T-helper 1 cell treated with Interleukin-12 subunit alpha and Interleukin-12 subunit beta and Interleukin-4 antibody, amounts not matched to agents 30 ng/mL and 1 ng/mL, for 36 hours (primary cell): ENCODE measurements at regions not wholly inside any gene's neighbourhood (a gene's known extent, or its start where the extent isn't known, plus 50 kb on each side); places are given as distances from the start of the nearest gene placed in this dataset.
"Not testable (repeated sequence)": the region's sequence is repeated elsewhere in the genome, so short reads cannot be mapped to it uniquely, and the experiment has no call there.

Experiments used
- intact Hi-C: fragments of 100-400 bp; cut with micrococcal nuclease; formaldehyde crosslinking; loops from one replicate; pipeline ENCODE4 v1.15.1; 2024

DNA sequence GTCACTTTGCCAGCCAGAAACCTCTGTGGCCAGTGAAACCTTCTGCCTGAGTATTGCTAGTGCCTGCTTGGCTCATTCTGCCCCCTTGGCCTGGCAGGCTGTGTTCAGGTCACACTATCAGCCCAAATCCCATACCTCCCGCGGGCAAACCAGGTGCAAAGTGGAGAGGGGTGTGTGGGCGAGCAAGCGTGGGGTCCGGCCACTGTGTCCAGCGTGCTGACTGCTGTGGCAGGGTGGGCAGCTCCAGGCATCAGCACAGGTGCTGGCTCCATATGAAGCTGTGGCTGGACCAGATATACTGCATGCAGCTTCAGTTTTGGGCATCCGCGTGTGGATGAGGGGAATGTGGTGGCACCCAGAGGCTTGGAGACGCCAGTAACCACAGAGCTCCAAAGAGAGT is 576.5 kb upstream of the EDIL3 start:
- intact Hi-C loops = no loop called here

DNA sequence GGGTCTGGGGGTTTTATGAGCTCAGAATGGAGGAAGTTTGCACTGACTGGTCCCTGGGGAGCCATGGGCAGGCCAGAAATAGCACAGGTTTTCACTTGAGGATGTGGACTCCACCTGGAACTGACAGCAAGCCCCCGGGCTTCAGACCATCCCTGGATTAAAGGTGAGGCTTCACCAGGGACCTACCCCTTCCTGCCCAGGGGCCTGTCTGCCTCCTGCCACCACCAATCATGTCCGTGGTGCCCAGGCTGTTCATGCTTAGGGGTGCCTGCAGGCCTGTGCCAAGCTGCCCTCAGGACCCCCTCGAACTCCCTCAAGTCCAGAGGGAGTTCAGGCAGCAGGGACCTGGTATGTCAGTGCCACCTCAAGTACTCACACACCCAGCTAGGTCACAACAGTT is 577.2 kb upstream of the EDIL3 start:
- intact Hi-C loops = no loop called here

DNA sequence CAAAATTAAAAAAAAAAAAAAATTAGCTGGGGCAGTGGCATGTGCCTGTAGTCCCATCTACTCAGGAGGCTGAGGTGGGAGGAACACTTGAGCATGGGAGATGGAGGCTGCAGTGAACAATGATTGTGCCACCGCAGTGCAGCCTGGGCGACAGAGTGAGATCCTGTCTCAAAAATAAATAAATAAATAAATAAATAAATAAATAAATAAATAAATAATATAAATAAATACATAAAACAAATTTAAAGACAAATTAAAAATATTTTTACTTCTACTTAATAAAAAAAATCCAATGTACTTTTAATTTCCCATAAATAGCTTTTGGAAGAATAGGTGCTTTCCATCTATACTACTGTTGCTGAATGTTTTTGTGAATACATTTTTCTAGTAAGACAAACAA is 598.4 kb upstream of the EDIL3 start:
- intact Hi-C loops = no loop called here

GRCh38 chr5:84985148-84985547 is 600.5 kb upstream of the EDIL3 start:
- intact Hi-C loops = no loop called here

- intact Hi-C loops = no loop called here
Measured at GRCh38 chr5:84986688-84987087, 602.0 kb upstream of the EDIL3 start.

- intact Hi-C loops = no loop called here
Measured at GRCh38 chr5:85000671-85001070, 616.0 kb upstream of the EDIL3 start.

DNA sequence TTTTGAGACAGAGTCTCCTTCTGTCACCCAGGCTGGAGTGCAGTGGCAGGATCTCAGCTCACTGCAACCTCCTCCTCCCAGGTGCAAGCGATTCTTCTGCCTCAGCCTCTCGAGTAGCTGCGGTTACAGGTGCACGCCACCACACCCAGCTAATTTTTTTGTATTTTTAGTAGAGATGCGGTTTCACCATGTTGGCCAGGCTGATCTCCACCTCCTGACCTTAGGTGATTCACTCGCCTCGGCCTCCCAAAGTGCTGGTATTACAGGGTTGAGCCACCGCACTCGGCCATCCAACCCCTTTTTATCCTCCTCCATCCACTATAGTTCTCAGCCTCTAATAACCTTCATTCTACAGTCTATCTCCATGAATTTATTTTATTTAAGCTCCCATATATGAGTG is 617.3 kb upstream of the EDIL3 start:
- intact Hi-C loops = not testable (repeated sequence)

- intact Hi-C loops = no loop called here
Measured at GRCh38 chr5:85010014-85010562, 625.4 kb upstream of the EDIL3 start.

DNA sequence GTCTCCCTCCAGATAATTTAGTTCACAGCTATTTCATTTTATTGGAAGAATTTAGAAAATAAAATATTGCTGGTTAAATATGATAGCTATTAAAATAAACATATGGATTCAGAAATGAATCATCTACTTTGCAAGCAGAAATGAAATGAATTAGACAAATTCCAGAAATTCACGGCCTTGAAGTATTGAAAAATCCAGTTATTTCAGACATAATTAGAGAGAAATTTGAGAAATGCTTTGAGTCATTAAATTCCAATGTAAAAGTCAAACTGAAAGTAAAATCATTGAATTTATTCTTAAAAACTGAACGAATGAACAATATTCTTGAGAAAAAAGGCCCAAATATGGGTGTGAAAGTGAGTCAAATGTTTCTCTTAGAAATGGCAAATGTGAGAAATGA is 632.6 kb upstream of the EDIL3 start:
- intact Hi-C loops = no loop called here

GRCh38 chr5:85030316-85031084 is 645.8 kb upstream of the EDIL3 start:
- intact Hi-C loops = no loop called here

GRCh38 chr5:85049020-85049419 is 664.3 kb upstream of the EDIL3 start:
- intact Hi-C loops = loop anchor here (10.0 kb wide), 1 partner anchor 1334 kb away; no protein-coding TSS in a partner anchor

GRCh38 chr5:85052826-85053225 is 668.1 kb upstream of the EDIL3 start:
- intact Hi-C loops = no loop called here

DNA sequence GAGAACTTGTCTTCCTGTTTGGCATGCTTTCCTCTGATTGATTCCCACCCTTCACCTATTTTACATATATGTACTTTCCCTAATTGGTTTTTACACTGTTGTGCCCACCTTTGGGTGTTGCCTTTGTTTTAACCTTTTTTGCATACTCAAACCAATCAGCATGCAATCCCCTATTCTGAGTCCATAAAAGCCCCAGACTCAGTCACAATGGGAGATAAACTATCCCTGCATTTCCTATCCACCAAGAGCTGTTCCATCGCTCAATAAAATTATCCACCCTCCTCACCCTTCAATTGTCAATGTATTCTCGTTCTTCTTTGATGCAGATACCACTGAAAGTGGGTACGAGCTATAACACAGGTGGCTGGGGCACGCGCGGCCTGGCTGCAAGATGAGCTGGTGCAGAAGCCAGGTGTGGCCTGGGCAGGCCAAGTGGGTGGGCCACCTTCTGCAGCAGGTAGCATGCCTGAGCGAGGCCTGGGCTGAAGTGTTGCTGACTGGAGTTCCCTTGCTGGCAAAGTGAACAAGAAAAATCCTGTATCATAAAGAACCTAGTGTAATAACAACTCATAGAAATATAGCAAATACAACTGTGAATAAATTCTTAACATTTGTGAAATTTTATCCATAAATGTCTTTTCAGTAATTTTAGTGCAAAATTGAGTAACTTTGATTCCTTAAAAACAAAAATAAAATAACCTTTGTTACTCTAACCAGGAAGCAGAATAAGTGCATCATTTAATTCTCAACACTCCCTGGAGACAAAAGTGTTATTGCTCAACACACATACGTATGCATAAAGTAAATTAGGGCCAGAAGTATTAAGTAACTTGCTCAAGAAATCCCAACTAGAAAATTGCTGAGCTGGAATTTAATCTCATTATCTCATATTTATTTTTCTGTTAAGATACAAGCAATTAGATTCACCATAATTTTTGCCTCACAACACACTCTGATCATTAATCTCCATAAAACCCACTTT is 685.3 kb upstream of the EDIL3 start:
- intact Hi-C loops = no loop called here

DNA sequence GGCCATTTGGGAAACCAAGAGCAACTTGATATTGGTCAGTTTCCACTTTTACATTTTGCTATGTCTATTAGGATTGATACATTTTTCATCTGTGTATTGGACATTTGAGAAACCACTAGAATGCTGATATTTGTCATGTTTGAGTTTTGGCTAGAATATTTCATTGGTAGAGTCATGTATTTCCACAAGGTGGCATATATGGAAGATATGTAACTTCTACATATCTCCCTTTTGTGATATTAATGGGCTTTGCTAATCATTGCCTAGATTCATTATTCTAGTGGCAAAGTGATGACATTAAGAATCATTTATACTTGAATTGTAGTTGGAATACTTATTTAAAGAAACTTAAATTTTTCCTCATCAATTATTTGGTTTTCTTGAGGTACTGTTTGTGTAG is 692.9 kb upstream of the EDIL3 start:
- intact Hi-C loops = no loop called here

- intact Hi-C loops = no loop called here
Measured at GRCh38 chr5:85096421-85096820, 711.7 kb upstream of the EDIL3 start.

GRCh38 chr5:85108471-85108870 is 723.8 kb upstream of the EDIL3 start:
- intact Hi-C loops = no loop called here

GRCh38 chr5:85109616-85110015 is 724.9 kb upstream of the EDIL3 start:
- intact Hi-C loops = no loop called here

DNA sequence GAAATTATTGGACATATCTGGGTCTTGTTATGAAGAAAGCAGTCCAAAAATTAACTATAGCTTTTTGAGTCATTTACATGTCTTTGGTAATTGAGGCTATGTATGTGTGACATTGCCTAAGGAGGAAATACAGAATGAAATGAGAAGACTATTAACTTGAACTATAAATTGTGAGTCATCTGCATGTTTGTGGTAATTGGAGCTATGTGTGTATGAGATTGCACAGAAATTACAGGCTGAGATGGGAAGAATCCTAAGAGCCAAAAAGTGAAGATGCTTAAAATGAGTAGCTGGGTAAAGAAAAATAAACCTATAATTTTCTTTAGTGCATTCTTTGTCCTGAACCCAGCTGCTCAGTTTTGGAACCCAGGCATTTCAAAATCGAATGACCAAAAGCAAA is 747.6 kb upstream of the EDIL3 start:
- intact Hi-C loops = no loop called here

DNA sequence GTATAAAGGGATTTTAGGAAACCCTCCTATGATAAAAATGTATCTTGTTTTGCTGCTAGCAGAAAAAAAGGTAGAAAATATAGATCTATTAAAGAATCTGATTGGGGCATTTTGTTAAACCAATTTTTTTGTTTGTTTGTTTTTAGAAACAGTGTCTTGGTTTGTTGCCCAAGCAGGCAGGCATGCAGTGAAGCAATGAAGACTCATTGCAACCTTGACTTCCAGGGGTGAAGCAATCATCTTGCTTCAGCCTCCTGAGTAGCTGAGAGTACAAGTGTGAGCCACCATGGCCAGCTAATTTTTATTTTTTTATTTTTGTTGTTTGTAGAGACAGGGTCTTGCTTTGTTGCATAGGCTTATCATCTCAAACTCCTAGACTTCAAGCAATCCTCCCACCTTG is 755.8 kb upstream of the EDIL3 start:
- intact Hi-C loops = no loop called here

GRCh38 chr5:85143138-85143537 is 758.5 kb upstream of the EDIL3 start:
- intact Hi-C loops = no loop called here

DNA sequence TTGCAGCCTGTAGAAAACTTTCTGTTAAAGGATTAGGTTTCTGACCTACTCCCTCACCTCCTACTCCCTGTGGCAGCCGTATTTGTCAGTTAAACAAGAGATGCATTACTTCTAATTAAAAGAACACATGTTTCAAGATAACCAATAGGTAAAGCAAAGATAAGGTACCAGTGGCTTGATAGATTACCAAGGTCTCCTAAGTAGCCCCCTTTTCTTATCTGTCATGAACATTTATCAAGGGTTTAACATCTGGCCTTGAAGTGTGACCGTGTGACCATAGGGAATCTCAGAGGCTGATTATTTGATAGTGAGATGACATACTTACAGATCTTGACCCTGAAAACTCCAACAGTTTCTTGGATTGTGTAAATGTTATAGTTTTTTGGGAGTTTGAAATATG is 764.0 kb upstream of the EDIL3 start:
- intact Hi-C loops = no loop called here

- intact Hi-C loops = no loop called here
Measured at GRCh38 chr5:85159395-85159794, 774.7 kb upstream of the EDIL3 start.
